ENCODE measurements at regions not wholly inside any gene's neighbourhood (a gene's known extent, or its start where the extent isn't known, plus 50 kb on each side); places are given as distances from the start of the nearest gene placed in this dataset.

DNA sequence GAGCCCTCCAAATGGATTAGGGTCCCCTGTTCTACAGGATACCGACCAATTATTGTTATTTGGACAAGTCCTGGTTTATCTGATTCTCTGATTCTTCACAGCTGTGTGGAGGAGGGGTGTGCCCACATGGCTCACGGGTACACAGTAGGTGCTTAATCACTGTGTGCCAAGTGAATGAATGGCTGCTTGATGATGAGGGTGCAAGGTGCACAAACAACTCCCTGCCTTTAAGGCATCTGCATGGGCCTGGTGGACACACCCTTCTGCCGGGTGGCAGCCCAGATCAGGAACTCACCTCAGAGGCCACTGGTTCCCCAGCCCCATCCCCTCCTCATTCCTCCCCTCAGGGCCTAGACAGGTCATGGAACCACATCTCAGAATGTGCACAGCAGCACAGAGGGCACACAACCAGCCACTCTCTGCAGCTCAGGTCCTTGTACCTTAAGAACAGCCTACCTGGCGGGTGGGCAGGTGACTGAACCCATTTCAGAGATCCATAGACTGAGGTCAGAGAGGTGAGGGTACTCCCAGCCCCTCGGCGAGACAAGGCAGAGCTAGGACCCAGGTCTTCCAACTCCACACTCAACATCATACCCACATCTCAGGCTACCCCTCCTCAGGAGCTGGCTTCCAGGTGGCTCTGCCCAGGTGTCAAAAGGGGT, 50.3 kb downstream of the SHANK2 start:
- no peak for DNase-seq

DNA sequence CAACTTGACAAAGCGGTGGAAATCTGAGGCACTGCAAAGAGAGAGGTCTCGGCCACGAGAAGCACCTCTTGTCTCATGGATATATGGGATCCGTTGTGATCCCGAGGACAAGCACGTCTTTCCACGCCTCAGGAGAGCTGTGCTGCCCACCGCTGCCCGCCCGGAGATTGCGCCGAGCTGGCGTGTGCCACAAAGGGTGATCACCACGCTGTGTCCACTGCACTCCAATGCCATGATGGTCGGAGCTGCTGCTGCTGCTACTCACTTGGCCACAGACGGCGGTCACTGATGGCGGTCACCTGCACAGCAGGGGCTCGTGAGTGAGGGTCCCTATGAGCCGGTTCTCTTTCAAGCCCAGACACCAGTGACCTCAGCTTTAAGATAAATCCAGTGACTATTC, 51.1 kb downstream of the SHANK2 start:
- DNase-seq = no peak

DNA sequence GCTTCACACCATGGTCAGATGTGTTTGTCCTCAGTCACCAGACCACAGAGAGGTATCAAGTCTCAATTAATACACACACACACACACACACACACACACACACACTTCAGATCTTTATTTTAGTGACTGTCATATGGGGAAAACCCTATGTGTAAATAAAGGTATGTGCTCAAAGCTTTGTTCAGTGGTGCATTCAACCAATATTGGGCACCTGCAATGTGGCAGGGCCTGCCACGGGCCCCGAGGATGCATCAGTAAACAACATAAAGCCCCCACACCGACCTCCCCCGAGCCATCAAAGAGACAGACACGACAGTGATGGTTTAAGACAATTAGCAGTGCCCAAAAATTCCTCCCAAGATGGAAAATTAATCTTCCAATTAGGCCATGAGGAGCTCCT, 51.6 kb downstream of the SHANK2 start:
- no peak for DNase-seq

DNA sequence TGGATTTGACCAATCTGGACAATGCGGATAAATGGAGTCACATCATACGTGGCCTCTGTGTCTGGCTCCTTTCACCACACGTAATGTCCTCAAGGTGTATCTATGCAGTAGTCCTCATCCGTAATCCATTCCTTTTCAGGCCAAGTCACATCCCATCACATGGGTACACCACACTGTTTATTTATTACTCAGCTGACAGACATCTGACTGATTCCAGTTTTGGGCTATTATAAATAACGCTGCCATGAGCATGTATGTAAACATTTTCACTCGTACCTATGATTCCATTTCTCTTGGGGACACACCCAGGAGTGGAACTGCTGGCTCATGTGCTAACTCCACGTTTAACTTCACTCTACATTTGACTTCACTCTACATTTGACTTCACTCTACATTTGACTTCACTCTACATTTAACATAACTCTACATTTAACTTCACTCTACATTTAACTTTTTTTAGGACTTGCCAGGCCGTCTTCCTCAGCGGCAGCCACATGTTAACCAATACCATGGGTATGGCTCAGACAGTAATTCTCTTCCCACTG, 52.1 kb downstream of the SHANK2 start:
- no peak for DNase-seq

DNA sequence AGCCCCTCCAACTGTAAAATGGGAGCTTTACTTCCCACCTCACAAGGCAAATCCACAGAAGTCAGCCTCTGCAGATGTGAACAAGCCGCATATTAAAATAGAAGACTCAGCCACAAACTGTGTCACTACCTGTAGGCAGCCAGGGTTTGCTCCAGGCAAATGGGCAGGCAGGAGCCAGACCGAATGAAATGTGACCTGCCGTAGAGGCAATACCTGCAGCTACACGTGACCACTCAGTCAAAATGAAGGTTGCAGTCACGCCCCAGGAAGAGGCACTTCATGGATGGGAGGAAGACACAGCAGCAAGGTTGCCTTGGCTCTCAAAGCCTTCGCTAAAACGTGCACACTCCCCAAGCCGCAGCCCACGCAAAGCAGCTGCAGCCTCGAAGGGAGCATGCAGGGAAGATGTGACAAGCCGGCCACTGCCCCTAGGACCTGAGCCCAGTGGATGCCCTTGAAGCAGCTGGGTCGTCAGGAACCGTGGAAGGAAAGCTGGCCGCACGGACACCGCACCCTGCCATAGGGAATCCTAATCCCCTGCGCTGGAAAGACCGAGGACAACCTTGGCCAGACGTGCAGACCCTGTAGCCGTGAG, 53.1 kb downstream of the SHANK2 start:
- no peak for DNase-seq

DNA sequence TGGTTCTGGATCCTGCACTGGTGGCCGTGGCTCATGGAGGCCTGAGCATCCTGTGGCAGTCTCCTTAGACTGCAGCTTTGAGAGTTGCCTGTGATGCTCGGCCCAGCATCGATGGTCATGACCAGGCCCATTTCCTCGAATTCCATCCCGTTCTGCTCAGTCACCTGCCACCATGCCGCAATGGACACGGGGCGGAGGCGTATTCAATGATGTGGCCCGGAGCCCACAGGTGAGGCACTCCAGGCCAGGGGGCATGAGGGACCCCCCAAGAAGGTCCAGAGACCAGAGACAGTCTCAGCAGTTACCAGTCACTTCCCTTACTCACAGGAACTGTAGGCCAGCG, 53.6 kb downstream of the SHANK2 start:
- no peak for DNase-seq

DNA sequence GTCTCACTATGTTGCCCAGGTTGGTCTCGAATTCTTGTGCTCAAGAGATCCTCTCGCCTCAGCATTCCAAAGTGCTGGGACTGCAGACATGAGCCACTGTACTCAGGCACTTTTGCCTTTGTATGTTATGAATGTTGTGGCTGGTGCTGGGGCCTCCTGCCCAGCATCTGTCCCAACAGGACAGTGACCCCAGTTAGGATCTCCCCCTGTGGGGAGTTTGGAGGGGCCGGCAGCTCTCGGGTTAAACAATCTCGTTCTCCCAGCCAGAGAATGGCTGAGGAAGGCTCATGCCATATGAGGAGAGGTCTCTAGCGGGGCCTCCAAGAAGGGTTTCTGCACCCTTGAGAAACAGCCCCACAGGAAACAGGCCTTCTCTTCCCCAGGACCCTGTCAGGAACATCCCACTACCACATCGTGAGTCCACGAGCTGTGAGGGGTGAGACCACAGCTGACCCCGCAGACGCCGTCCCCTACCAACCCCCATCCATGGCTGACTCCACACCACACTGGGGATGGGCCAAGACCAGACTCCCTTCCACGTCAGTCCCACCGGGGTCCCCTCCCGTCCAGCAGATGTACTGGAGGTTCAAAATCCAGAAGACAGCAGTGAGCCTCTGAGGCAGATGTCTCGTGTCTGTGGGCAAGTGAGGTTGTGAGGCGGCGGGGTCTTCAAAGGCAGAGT, 54.1 kb downstream of the SHANK2 start:
- DNase-seq = no peak

DNA sequence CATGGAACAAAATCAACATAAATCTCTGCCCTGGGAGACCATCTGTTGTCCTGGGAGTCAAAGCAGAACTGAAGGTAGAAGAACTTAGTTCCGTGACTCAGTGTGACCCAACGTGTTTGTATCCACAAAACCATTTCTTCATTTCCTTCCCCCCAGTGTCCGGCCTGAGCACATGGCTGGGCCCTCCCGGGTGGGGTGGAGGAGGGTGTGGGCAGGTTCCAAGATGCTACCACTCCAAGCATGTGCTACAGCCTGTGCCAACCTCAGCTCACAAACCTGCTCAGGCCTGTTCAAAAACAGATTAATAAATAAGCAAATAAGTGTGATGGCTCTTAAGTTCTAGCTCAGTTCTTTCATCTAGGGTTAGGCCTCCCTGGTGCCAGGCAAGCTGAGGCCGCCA, 55.3 kb downstream of the SHANK2 start:
- no peak for DNase-seq

DNA sequence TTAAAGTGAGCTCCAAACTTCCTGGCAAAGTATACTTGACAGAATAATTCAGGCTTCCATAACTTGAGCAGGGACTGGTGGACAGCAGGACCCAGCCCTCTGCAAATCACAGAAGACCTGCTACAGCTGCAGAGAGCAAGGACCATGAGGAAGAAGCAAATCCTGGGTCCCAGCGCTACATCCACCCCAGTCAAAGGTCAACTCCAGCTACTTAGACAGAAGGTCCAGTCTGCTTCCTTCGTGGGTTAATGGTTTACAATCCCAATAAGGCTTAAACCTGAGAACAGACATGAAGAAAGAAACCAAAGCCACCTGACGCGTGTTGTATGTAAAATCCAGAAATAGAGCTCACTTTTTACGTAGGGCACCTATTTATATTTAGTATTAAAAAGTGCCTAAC, 57.7 kb downstream of the SHANK2 start:
- no peak for DNase-seq

DNA sequence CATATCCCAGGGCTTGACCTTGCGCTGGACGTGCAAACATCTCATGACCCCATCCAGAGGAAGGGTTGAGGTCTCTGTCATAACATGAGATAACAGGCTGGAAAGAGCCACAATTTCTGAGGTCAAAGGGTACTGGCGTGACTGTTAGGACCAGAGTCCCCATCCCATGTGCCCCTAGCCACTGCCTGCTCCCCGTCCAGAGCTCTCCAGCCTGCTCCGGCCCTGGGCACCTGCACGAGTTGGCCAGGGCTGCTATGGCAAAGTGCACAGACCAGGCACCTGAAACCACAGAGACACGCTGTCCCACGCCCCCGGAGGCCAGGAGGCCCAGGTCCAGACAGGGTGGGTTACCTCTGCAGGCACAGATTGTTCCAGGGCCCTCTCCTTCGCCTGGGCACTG, 58.9 kb downstream of the SHANK2 start:
- no peak for DNase-seq

DNA sequence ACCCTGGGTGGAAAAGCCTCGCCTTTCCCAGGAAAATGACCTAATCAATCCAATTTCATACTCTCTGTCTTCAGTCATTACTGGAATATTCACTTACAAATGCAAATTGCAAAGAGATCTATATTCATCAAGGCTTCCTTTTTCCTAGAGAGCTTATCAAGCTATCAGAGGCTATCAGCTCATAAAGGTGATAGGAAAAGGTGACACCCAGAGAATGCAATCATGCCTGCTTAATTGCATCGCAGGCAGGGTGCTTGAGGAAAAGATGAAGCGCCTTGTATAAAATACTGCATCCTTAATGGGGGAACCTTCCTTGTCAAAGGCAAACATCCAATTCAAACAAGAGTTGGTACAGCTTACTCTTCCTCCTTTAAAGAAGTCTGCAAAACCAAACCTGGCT, 59.7 kb downstream of the SHANK2 start:
- DNase-seq = no peak

DNA sequence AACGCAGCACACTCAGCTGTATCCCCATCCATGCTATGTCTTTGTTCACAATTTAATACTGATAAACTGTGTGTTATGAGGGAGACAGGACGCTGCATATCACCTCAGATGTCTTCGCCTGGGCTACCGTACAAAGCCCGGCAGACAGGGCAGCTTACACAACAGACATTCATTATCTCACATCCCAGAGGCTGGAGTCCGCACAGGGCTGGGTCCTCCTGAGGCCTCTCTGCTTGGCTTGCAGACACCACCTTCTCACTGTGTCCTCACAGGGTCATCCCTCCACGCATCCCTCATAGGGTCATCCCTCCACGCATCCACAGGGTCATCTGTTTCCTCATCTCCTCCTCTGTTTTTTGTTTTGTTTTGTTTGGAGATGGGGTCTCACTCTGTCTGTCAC, 61.2 kb downstream of the SHANK2 start:
- no peak for DNase-seq

DNA sequence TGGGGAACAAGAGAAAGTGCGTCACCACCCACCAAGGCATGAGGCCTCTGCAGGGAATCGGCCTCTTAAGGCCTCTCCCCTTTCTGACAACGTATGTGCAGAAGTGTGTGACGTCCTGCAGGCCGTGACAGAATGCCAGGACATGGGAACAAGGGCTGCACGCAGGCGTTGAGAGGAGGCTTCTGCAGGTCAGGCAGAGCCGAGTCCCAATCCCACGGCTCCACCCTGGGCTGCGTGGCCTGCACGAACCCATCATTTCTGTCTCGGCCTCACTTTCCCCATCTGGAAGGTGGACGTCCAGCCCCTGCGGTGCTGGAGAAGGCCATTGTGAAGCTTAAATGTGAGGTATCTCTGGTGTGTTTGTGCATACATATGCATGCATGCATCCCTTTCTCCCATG, 61.8 kb downstream of the SHANK2 start:
- no peak for DNase-seq

DNA sequence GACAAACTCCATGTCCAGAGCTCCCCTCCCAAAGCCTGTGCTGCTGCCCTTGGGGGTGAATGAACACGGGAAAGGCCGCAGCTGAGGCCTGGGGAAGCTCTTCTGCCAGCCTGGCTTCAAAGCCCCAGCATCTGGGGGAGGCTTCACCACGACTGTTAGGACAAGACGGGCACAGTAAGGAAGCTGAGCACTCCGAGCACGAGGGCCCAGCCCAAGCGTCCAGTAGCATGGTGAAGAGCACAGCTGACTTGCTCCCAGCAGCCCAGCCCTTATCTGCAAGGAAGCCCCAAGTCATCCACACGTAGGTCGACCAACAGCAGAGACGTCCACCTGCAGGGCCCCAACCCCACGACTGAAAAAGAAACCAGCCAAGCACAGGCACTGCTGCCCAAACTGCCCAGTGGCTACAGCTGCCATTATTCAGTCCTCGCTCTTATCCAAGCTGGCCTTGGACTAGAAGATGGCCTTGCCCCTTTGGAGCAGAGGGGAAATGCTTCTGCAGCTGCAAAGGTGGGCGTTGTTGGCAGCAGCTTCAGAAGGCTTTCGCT, 62.5 kb downstream of the SHANK2 start:
- no peak for DNase-seq

DNA sequence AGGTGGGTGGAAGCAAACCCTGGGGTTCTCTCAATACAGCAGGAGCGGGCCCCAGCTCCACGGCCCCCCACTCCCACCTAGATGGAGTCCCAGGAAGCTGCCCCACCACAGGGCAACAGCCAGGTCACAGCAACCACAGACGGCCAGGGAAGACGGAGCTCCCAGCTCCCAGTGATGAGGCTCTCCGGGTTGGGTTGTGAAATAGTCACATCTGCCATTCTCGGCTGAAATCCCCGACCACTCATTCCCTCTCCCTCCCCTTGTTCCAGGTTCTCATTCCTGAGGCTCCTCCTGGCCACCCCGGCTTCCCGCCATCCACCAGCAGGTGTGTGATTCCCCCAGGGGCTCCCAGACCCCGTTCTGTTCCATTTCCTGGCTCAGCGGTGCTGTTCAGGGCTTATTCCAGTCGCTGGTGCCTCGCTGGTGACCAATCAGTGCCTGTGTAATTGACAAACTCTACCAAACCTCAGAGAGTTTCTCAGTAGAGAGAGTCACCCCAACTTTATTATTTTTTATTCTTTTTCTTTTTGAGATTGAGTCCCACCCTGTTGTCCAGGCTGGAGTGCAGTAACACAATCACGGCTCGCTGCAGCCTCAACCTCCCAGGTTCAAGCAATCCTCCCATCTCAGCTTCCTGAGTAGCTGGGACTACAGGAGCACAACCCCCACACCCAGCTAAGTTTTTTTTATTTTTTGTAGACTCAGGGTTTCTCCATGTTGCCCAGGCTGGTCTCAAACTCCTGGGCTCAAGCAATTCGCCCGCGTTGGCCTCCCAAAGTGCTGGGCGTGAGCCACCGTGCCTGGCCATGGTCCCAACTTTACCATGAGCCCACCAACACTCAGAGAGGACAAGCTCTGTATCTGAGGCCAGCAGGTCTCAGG, 63.2 kb downstream of the SHANK2 start:
- DNase-seq = no peak

DNA sequence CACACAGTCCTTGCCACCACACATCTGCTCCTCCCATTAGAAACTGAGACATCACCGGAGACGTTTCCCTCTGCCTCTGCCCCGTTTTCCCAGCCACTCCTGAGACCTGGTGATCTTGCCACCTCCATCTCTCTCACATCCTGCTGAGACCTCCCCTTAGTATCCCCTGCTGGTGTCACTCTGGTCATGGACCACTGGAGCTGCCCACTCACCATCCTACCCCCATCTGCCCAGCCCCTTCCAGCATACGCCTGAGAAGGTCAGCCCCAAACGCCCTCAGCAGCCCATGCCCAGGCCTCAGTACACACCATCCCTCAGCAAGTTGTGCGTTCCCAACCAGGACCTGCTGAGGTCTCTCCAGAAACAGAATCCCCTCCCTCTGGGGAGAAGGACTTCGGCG, 64.3 kb downstream of the SHANK2 start:
- DNase-seq = no peak

DNA sequence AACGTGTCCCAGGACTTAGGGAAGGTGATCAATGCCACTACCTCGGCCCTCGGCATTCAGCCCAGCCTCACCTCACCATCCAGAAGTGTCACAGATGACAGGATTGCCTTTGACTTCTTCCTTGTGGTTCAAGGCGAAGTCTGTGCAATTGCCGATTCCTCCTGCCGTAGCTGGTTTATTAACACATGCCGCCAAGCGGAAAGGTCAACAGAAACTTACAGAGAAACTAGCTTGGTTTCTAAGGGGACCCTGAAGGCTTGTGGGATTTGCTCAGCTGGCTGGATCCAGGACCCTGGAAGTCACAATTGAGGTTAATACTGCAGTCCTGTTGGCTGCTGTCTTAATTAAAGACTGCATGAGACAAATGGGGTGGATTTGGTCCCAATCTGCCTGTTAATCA, 65.6 kb downstream of the SHANK2 start:
- no peak for DNase-seq

DNA sequence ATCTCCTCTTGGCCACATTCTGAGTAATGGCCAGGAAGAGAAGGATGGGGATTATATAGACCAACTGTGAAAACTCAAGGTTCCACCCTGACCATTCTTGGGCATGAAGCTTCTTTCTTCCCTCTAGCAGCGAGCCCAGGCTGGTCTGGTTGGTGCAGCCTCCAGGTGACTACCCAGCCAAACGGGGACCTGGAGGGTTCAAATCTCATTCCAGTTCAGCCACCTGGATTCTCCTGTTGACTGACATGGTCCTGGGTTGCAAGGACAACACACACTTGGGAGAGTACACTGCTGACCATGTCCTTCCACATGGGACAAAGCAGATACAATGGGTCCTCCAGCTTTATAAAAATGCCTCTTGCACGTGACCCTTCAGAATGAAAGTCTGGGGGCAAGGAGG, 67.0 kb downstream of the SHANK2 start:
- DNase-seq = no peak

DNA sequence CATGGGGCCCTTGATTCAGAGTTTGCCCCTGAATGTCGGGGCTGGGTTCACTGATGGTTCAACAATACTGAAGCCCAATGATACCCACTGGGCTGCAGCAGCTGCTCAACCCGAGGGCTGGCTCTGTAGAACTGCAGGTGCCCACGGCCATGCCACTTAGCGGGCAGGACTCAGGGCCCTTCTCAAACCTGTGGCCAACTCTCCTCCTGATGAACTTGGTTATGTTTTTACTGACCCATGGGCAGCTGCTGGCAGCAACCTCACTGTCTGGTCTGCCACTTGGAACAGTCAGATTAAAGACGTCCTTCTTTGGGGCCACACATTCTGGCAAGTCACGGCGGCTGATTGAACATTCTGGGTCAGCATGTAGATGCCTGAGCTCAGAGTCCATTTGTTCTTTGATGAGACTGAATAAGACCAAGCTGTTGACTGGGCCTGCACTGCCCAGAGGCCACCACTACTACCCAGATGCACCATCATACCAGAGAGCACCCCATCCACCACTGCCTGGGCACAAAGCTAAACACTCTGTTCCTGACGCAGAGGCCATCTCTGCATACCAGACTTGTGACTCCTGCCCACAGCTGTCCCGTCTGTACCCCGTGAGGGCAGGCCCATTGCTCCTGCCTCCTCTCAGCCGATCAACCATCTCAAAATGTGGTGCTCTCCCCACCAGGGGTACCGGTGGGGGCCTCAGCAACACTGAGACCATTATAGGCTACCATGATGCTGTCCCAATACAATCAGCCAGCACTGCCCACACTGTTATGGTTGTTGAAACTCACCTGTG, 67.8 kb downstream of the SHANK2 start:
- no peak for DNase-seq

DNA sequence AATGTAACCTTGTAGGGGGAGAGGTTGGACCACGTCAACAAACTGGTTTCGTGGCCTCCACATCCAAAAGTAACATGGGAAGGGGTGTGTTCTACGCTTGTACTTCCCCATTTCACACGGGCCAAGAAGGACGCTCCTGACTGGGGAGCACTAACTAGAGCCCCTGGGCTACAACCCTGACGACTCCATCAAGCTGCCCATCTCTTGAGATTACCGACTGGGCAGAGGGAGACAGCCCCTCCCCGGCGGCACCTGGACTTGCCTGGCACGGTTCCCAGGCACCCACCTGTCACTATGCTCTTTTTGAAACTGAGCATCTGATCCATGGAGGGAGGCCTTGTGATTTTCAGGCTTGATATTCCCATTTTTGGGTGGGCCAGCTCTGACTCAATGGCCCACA, 68.5 kb downstream of the SHANK2 start:
- no peak for DNase-seq

DNA sequence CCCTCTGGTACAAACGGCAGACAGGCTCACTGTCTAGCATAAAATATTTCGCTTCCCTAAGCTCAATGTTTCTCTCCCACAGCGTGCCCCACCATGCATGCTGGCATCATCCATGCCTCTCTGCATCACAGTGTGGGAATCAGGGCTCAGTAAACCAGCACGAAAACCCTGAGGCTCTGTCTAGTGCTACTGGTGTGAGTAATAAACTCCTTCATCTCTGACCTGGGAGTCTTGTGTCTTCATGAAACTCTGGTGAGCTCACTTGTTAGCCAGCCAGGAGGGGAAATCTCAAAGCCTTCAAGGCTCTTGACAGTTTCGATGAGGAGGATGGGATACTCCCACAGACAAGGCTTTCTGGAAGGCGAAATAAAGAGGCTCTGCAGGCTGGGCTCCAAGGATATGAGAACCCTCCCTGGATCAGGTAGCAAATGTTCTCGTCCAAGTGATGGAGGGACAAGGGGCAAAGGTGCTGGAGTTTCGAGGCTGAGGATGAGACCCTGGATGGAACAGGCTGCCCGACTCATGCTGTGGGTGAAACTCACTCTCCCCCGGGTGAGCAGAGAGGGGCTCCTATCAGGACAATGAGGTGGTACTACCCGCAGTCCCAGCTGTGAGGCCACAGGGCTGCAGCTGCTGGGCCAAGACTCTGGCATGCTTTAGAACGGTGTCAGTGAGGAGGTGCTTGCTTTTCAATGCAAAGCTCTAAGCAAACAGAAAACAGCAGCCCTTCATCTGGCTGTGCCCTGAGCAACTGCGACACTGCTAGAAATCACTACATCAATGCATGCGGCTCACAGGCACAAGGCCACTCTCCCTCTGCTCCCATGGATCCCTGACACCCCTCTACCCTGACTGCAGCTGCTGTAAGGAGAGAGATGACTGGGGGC, 69.3 kb downstream of the SHANK2 start:
- no peak for DNase-seq
